ENCODE measurements at regions not wholly inside any gene's neighbourhood (a gene's known extent, or its start where the extent isn't known, plus 50 kb on each side); places are given as distances from the start of the nearest gene placed in this dataset.
"Not testable (repeated sequence)": the region's sequence is repeated elsewhere in the genome, so short reads cannot be mapped to it uniquely, and the experiment has no call there.

- no peaks in the 10 kb centered on the region for H3K9me3 ChIP-seq
- no peaks in the 10 kb centered on the region for H3K36me3 ChIP-seq
- H3K9ac ChIP-seq (ENCODE audit: low read depth in 2 of 2, low read length in 2 of 2), result no peak overlapping the region
- no peaks in the 10 kb centered on the region for H3K27me3 ChIP-seq
- DNase-seq, result no peak
- no peak overlapping the region for H3K27ac ChIP-seq
- TF ChIP-seq CTCF (IDR thresholded peaks at IDR 0.05), result no peak
- intact Hi-C loops (cut with DNase I), result no loop called here
- H3K4me3 ChIP-seq, result no peak overlapping the region
- H3K4me1 ChIP-seq, result no peaks in the 10 kb centered on the region
Observed at GRCh38 chr14:55781046-55781445, 201.0 kb downstream of the KTN1 start.

GRCh38 chr14:55782166-55782565 is 202.2 kb downstream of the KTN1 start:
- no peak for DNase-seq
- H3K27me3 ChIP-seq, result no peaks in the 10 kb centered on the region
- no peaks in the 10 kb centered on the region for H3K9me3 ChIP-seq
- no peaks in the 10 kb centered on the region for H3K4me1 ChIP-seq
- H3K36me3 ChIP-seq, result no peaks in the 10 kb centered on the region
- intact Hi-C loops (cut with DNase I), result no loop called here
- no peak for TF ChIP-seq CTCF (IDR thresholded peaks at IDR 0.05)
- no peak overlapping the region for H3K27ac ChIP-seq
- H3K4me3 ChIP-seq, result no peak overlapping the region
- no peak overlapping the region for H3K9ac ChIP-seq (ENCODE audit: low read depth in 2 of 2, low read length in 2 of 2)

GRCh38 chr14:55789406-55789805 is 209.4 kb downstream of the KTN1 start:
- intact Hi-C loops (cut with DNase I), result no loop called here
- H3K9me3 ChIP-seq, result no peaks in the 10 kb centered on the region
- no peak for DNase-seq
- H3K27me3 ChIP-seq, result no peaks in the 10 kb centered on the region
- no peak for TF ChIP-seq CTCF (IDR thresholded peaks at IDR 0.05)
- no peaks in the 10 kb centered on the region for H3K4me1 ChIP-seq
- H3K9ac ChIP-seq (ENCODE audit: low read depth in 2 of 2, low read length in 2 of 2), result no peak overlapping the region
- H3K36me3 ChIP-seq, result no peaks in the 10 kb centered on the region
- no peak overlapping the region for H3K27ac ChIP-seq
- H3K4me3 ChIP-seq, result no peak overlapping the region

GRCh38 chr14:55794655-55795595 is 214.9 kb downstream of the KTN1 start:
- Histone ChIP-seq H3K9ac (ENCODE audit: low read depth in 2 of 2, low read length in 2 of 2) (no peak overlapping the region), H3K4me3 (no peak overlapping the region), H3K9me3 (no peaks in the 10 kb centered on the region), H3K4me1 (no peaks in the 10 kb centered on the region), H3K36me3 (no peaks in the 10 kb centered on the region), H3K27ac (no peak overlapping the region), H3K27me3 (no peaks in the 10 kb centered on the region)
- intact Hi-C loops (cut with DNase I), result no loop called here
- TF ChIP-seq CTCF (IDR thresholded peaks at IDR 0.05), result no peak
- peak; percentile 51 for DNase-seq

- H3K36me3 ChIP-seq; H3K9ac ChIP-seq (ENCODE audit: low read depth in 2 of 2, low read length in 2 of 2); H3K27me3 ChIP-seq; DNase-seq; intact Hi-C loops (cut with DNase I); H3K4me3 ChIP-seq; H3K4me1 ChIP-seq; H3K27ac ChIP-seq; H3K9me3 ChIP-seq: not testable (repeated sequence)
Observed at GRCh38 chr14:55796513-55796912, 216.5 kb downstream of the KTN1 start.

- no peak for DNase-seq
- Histone ChIP-seq H3K9me3 (no peaks in the 10 kb centered on the region), H3K9ac (ENCODE audit: low read depth in 2 of 2, low read length in 2 of 2) (no peak overlapping the region), H3K27ac (no peak overlapping the region), H3K27me3 (no peaks in the 10 kb centered on the region), H3K4me1 (no peaks in the 10 kb centered on the region), H3K4me3 (no peak overlapping the region), H3K36me3 (no peaks in the 10 kb centered on the region)
- intact Hi-C loops (cut with DNase I), result no loop called here
- no peak for TF ChIP-seq CTCF (IDR thresholded peaks at IDR 0.05)
Observed at GRCh38 chr14:55798406-55798805, 218.4 kb downstream of the KTN1 start.

Measured in colonic mucosa (tissue), 4 donors.